Lower leg skin (tissue), 3 donors: ENCODE measurements at regions not wholly inside any gene's neighbourhood (a gene's known extent, or its start where the extent isn't known, plus 50 kb on each side); places are given as distances from the start of the nearest gene placed in this dataset.

Source experiments
- POLR2A ChIP-seq, 2 donors: fragments of 450-650 bp; IDR thresholded peaks; one replicate each; pipeline ENCODE4 v1.6.1; 2016 to 2017; ENCODE audit warnings: antibody characterized with exemption in 2 of 2, mild to moderate bottlenecking in 1 of 2, moderate library complexity in 1 of 2
- TF ChIP-seq, protein P1 (sequence below), 3 donors: fragments of 450-650 bp; IDR thresholded peaks; one replicate each; pipeline ENCODE4 v1.5.1; 2016; ENCODE audit warnings: antibody characterized with exemption in 3 of 3, mild to moderate bottlenecking in 3 of 3, moderate library complexity in 2 of 3

DNA sequence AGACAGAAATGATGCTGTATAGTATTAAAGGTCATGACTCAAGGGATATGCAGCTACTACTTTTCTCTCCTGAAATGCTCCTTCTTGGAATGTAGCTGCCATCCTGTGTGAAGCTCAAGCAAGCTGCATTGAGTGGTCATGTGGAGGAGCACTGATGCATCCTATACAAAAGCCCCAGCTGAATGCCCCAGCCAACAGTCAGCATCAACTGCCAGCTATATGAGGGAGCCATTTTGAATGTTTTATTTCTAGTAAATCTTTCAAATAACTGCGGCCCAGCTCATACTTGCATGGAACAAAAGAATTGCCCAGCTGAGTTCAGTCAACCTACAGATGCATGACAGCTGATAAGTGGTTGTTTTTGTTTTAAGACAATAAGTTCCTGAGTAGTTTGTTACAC lies 165.0 kb upstream of the GEMIN8 start:
- TF ChIP-seq, protein P1, sequence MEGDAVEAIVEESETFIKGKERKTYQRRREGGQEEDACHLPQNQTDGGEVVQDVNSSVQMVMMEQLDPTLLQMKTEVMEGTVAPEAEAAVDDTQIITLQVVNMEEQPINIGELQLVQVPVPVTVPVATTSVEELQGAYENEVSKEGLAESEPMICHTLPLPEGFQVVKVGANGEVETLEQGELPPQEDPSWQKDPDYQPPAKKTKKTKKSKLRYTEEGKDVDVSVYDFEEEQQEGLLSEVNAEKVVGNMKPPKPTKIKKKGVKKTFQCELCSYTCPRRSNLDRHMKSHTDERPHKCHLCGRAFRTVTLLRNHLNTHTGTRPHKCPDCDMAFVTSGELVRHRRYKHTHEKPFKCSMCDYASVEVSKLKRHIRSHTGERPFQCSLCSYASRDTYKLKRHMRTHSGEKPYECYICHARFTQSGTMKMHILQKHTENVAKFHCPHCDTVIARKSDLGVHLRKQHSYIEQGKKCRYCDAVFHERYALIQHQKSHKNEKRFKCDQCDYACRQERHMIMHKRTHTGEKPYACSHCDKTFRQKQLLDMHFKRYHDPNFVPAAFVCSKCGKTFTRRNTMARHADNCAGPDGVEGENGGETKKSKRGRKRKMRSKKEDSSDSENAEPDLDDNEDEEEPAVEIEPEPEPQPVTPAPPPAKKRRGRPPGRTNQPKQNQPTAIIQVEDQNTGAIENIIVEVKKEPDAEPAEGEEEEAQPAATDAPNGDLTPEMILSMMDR (IDR thresholded peaks at IDR 0.05), result no peak
- TF ChIP-seq POLR2A (IDR thresholded peaks at IDR 0.05), result no peak
